Transverse colon (tissue), 4 donors: ENCODE measurements at regions not wholly inside any gene's neighbourhood (a gene's known extent, or its start where the extent isn't known, plus 50 kb on each side); places are given as distances from the start of the nearest gene placed in this dataset.

ENCODE experiments used
- DNase-seq: peaks from one replicate; pipeline ENCODE4 v3.0.0-alpha.2; 2019
- H3K27ac ChIP-seq, 4 donors: fragments of 200-600 bp; sonication (generic); 2 replicates each; pipeline ENCODE4 v1.5.1; 2016 to 2018; ENCODE audit warnings: inconsistent platforms in 4 of 4
- H3K27me3 ChIP-seq: fragments of 200-600 bp; sonication (generic); 2 replicates; pipeline ENCODE4 v1.5.1; 2017; ENCODE audit warnings: inconsistent platforms
- H3K36me3 ChIP-seq, 4 donors: fragments of 200-600 bp; sonication (generic); 2 replicates each; pipeline ENCODE4 v1.5.1; 2017 to 2019; ENCODE audit warnings: inconsistent platforms in 4 of 4
- H3K4me1 ChIP-seq, 4 donors: fragments of 200-600 bp; sonication (generic); 2 replicates each; pipeline ENCODE4 v1.5.1; 2017 to 2020; ENCODE audit warnings: inconsistent platforms in 4 of 4
- H3K4me3 ChIP-seq, 4 donors: fragments of 200-600 bp; sonication (generic); 1 replicate in 1 of 4; 2 replicates in 3 of 4; pipeline versions ENCODE4 v1.5.1 to v1.6.1; 2017 to 2019; ENCODE audit warnings: inconsistent platforms in 4 of 4
- H3K9me3 ChIP-seq, 2 donors: fragments of 200-600 bp; sonication (generic); 2 replicates each; pipeline ENCODE4 v1.5.1; 2017 to 2019; ENCODE audit warnings: inconsistent platforms in 2 of 2
- CTCF ChIP-seq, 5 experiments: fragments of 200-600 bp in 3 of 5; fragments of 450-650 bp in 2 of 5; sonication (generic) in 3 of 5; IDR thresholded peaks; 1 replicate in 2 of 5; 2 replicates in 3 of 5; pipeline ENCODE4 v1.5.1; 2016 to 2017; ENCODE audit warnings: antibody characterized with exemption in 5 of 5, inconsistent platforms in 3 of 5, mild to moderate bottlenecking in 2 of 5, moderate library complexity in 1 of 5
- EP300 ChIP-seq: sonication (generic); formaldehyde crosslinking; IDR thresholded peaks from one replicate; pipeline ENCODE4 v1.6.1; 2017; ENCODE audit warnings: antibody characterized with exemption, low read depth
- POLR2A ChIP-seq: fragments of 450-650 bp; IDR thresholded peaks from one replicate; pipeline ENCODE4 v1.6.1; 2016; ENCODE audit warnings: antibody characterized with exemption, mild to moderate bottlenecking, moderate library complexity
- POLR2AphosphoS5 ChIP-seq, 3 donors: sonication (generic); formaldehyde crosslinking; IDR thresholded peaks; one replicate each; pipeline ENCODE4 v1.6.1; 2016; ENCODE audit warnings: antibody characterized with exemption in 3 of 3
- WGBS, 2 donors: methylation state at CpG; one replicate each; pipeline ENCODE4 v1.1.5; 2018; ENCODE audit warnings: low coverage in 1 of 2; 5-methylcytosine and 5-hydroxymethylcytosine counted together
- in situ Hi-C, 4 donors: fragments of 200-750 bp; cut with MboI; loops; one replicate each; pipeline versions ENCODE4 v1.15.0 to v1.15.1; 2017; ENCODE audit warnings: low sequenced_read_pairs in 3 of 4, low pct_ligation_motif_present in 1 of 4, low pct_unique_long_range_greater_than_20kb in 1 of 4
- intact Hi-C: fragments of 100-400 bp; cut with DNase I; formaldehyde crosslinking; loops from one replicate; pipeline ENCODE4 v1.15.1; 2023; ENCODE audit warnings: low total_unique reads

- Histone ChIP-seq H3K27me3 (no peaks in the 10 kb centered on the region), H3K36me3 (no peaks in the 10 kb centered on the region), H3K27ac (no peak overlapping the region), H3K4me1 (peaks cover 0 to 4% (median 0%) of the 10 kb centered on the region in 4 donors), H3K9me3 (no peaks in the 10 kb centered on the region), H3K4me3 (no peak overlapping the region)
- no peak for DNase-seq
- WGBS, 2 donors = 40 to 52% methylated on average over 1 to 3 of the region's 3 CpGs
- no peak for TF ChIP-seq EP300
- TF ChIP-seq POLR2A = no peak
- no peak for TF ChIP-seq CTCF (IDR thresholded peaks at IDR 0.05)
- TF ChIP-seq POLR2AphosphoS5 (IDR thresholded peaks at IDR 0.05) = no peak
- in situ Hi-C loops (no loop called here), intact Hi-C loops (no loop called here)
Measured at GRCh38 chr1:163933437-163933836, 611.7 kb downstream of the NUF2 start.

- Histone ChIP-seq H3K4me1 (no peaks in the 10 kb centered on the region), H3K36me3 (no peaks in the 10 kb centered on the region), H3K4me3 (no peak overlapping the region), H3K27ac (no peak overlapping the region), H3K27me3 (no peaks in the 10 kb centered on the region), H3K9me3 (no peaks in the 10 kb centered on the region)
- TF ChIP-seq CTCF (IDR thresholded peaks at IDR 0.05) (no peak), POLR2A (no peak), POLR2AphosphoS5 (IDR thresholded peaks at IDR 0.05) (no peak), EP300 (no peak)
- DNase-seq = no peak
- intact Hi-C loops (loop anchor here (2.0 kb wide), 1 partner anchor 55 kb away; no protein-coding TSS in a partner anchor), in situ Hi-C loops (no loop called here)
- 88 to 90% methylated on average over 1 to 3 of the region's 3 CpGs for WGBS, 2 donors
Measured at GRCh38 chr1:163935738-163936374, 614.1 kb downstream of the NUF2 start.

GRCh38 chr1:163959622-163960021 is 599.4 kb upstream of the PBX1 start:
- TF ChIP-seq POLR2A (no peak), POLR2AphosphoS5 (IDR thresholded peaks at IDR 0.05) (no peak), CTCF (IDR thresholded peaks at IDR 0.05) (no peak), EP300 (no peak)
- WGBS, 2 donors = 87% methylated on average over 1 of the region's 1 CpG; no CpG with 5 or more reads in 1 of the 2 donors
- intact Hi-C loops = no loop called here

GRCh38 chr1:163970151-163970550 is 588.8 kb upstream of the PBX1 start:
- in situ Hi-C loops = no loop called here
- WGBS, 2 donors = 57 to 59% methylated on average over 2 of the region's 2 CpGs

More at GRCh38 chr1:163959622-163960021, 599.4 kb upstream of the PBX1 start:
- Histone ChIP-seq H3K27ac (no peak overlapping the region), H3K4me3 (no peak overlapping the region), H3K27me3 (no peaks in the 10 kb centered on the region), H3K36me3 (no peaks in the 10 kb centered on the region), H3K9me3 (peaks cover 6 to 10% of the 10 kb centered on the region in 2 donors), H3K4me1 (no peaks in the 10 kb centered on the region)
- in situ Hi-C loops = no loop called here
- no peak for DNase-seq

More at GRCh38 chr1:163970151-163970550, 588.8 kb upstream of the PBX1 start:
- Histone ChIP-seq H3K9me3 (peaks cover 0 to 5% of the 10 kb centered on the region in 2 donors), H3K27me3 (no peaks in the 10 kb centered on the region), H3K4me1 (no peaks in the 10 kb centered on the region), H3K4me3 (no peak overlapping the region), H3K36me3 (no peaks in the 10 kb centered on the region), H3K27ac (no peak overlapping the region)
- no peak for TF ChIP-seq POLR2AphosphoS5 (IDR thresholded peaks at IDR 0.05)
- no peak for TF ChIP-seq CTCF (IDR thresholded peaks at IDR 0.05)
- TF ChIP-seq EP300 = no peak
- TF ChIP-seq POLR2A = no peak
- intact Hi-C loops = no loop called here
- no peak for DNase-seq
